Spleen (tissue), 7 donors: ENCODE measurements at regions not wholly inside any gene's neighbourhood (a gene's known extent, or its start where the extent isn't known, plus 50 kb on each side); places are given as distances from the start of the nearest gene placed in this dataset.

Experiments used
- CTCF ChIP-seq, 11 experiments: fragments of 200-600 bp in 7 of 11; fragments of 450-650 bp in 4 of 11; sonication (generic) in 4 of 11; IDR thresholded peaks in 8 of 11; conservative IDR thresholded peaks in 3 of 11; 1 replicate in 7 of 11; 2 replicates in 4 of 11; pipeline versions ENCODE4 v1.4.0 to v1.8.0; 2016 to 2021; ENCODE audit warnings: antibody characterized with exemption in 11 of 11, inconsistent platforms in 4 of 11, mild to moderate bottlenecking in 1 of 11
- POLR2A ChIP-seq, 3 donors: fragments of 450-650 bp; IDR thresholded peaks; one replicate each; pipeline ENCODE4 v1.5.1; 2017; ENCODE audit warnings: antibody characterized with exemption in 3 of 3, mild to moderate bottlenecking in 1 of 3
- POLR2AphosphoS5 ChIP-seq, 3 donors: sonication (generic); formaldehyde crosslinking; IDR thresholded peaks; one replicate each; pipeline ENCODE4 v1.5.1; 2017; ENCODE audit warnings: antibody characterized with exemption in 3 of 3
- donor health status: DM: no; HTN: no; CAD: no; lungs with moderate emphysema.
- donor health status: DM: no; HTN: no; CAD: no.
- donor health status: DM: no; HTN: no; CAD: no.

DNA sequence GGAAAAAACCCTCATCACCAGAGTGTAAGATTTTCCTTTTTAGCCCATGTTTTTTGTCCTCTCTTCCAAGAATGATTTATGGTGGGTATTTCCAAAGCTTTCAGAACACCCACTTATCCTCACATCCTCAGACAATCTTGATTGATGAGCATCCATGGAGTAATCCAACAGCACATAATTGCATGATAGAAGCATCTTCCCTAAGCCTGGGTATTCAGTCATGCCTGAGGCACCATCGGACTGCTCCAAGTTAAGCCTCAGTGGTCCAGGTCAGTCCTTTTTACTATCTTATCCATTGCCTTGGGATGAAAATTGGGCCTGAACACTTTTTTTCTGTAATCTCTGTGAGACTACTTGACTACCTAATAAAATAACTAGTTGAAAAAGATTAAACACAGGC, 676.0 kb upstream of the SEMA6D start:
- TF ChIP-seq POLR2A (IDR thresholded peaks at IDR 0.05) (no peak), CTCF (IDR thresholded peaks at IDR 0.05 in 8 of 11, conservative IDR thresholded peaks at IDR 0.05 in 3 of 11) (no peak), POLR2AphosphoS5 (IDR thresholded peaks at IDR 0.05) (no peak)
